ENCODE measurements at regions not wholly inside any gene's neighbourhood (a gene's known extent, or its start where the extent isn't known, plus 50 kb on each side); places are given as distances from the start of the nearest gene placed in this dataset.

- no peak for DNase-seq
- TF ChIP-seq CTCF (IDR thresholded peaks at IDR 0.05): no peak
- H3K36me3 ChIP-seq (replicated peaks in 1 of 2; ENCODE audit: control insufficient read depth in 1 of 2, insufficient read depth in 2 of 2, low read length in 2 of 2): no peaks in the 10 kb centered on the region
- H2AFZ ChIP-seq (ENCODE audit: insufficient read depth, low read depth, low read length, poor library complexity, severe bottlenecking): no peak overlapping the region
- H3K4me1 ChIP-seq (ENCODE audit: control insufficient read depth in 1 of 2, insufficient read depth in 2 of 2, low read length in 2 of 2): no peaks in the 10 kb centered on the region
- 80% methylated on average over 3 of the region's 3 CpGs for WGBS (ENCODE audit: insufficient coverage)
- intact Hi-C loops (cut with micrococcal nuclease): no loop called here
- no peaks in the 10 kb centered on the region for H3K36me3 Mint-ChIP-seq
- H3K27me3 Mint-ChIP-seq (ENCODE audit: low read depth in 3 of 3): peaks cover 2 to 8% (median 4%) of the 10 kb centered on the region in 3 donors
- no peak overlapping the region for H3K9ac ChIP-seq (ENCODE audit: insufficient read depth, low read length, poor library complexity, severe bottlenecking)
- H3K27me3 ChIP-seq (ENCODE audit: control insufficient read depth in 2 of 2, insufficient read depth in 2 of 2, low read length in 2 of 2): no peaks in the 10 kb centered on the region
- H3K4me3 Mint-ChIP-seq: no peak overlapping the region
- no peak overlapping the region for H3K4me3 ChIP-seq (replicated peaks in 1 of 3; ENCODE audit: low read depth in 2 of 3, low read length in 3 of 3)
- no peak overlapping the region for H3K27ac ChIP-seq (ENCODE audit: low read depth in 1 of 2, low read length in 2 of 2)
- peaks cover 0 to 4% (median 0%) of the 10 kb centered on the region in 7 donors for H3K9me3 Mint-ChIP-seq
- H3K9me3 ChIP-seq (replicated peaks in 1 of 2; ENCODE audit: control insufficient read depth in 1 of 2, insufficient read depth in 1 of 2, low read length in 2 of 2): no peaks in the 10 kb centered on the region
- no peaks in the 10 kb centered on the region for H3K79me2 ChIP-seq (ENCODE audit: insufficient read depth, low read length)
- H3K4me2 ChIP-seq (replicated peaks; ENCODE audit: extremely low read depth, low read length, poor library complexity, severe bottlenecking): no peak overlapping the region
- no peaks in the 10 kb centered on the region for H4K20me1 ChIP-seq (ENCODE audit: insufficient read depth, low read length)
- no peak overlapping the region for H3K27ac Mint-ChIP-seq
- H3K4me1 Mint-ChIP-seq: no peaks in the 10 kb centered on the region
Observed at GRCh38 chr2:45305599-45305998, 296.3 kb upstream of the SIX2 start.

GRCh38 chr2:45303417-45304202 lies 294.4 kb upstream of the SIX2 start:
- no peaks in the 10 kb centered on the region for H4K20me1 ChIP-seq (ENCODE audit: insufficient read depth, low read length)
- WGBS (ENCODE audit: insufficient coverage): 79% methylated on average over 4 of the region's 5 CpGs
- no peak overlapping the region for H3K4me3 ChIP-seq (replicated peaks in 1 of 3; ENCODE audit: low read depth in 2 of 3, low read length in 3 of 3)
- H3K4me1 Mint-ChIP-seq: no peaks in the 10 kb centered on the region
- no peak overlapping the region for H2AFZ ChIP-seq (ENCODE audit: insufficient read depth, low read depth, low read length, poor library complexity, severe bottlenecking)
- H3K9me3 ChIP-seq (replicated peaks in 1 of 2; ENCODE audit: control insufficient read depth in 1 of 2, insufficient read depth in 1 of 2, low read length in 2 of 2): no peaks in the 10 kb centered on the region
- no peak overlapping the region for H3K4me2 ChIP-seq (replicated peaks; ENCODE audit: extremely low read depth, low read length, poor library complexity, severe bottlenecking)
- H3K27ac Mint-ChIP-seq: peak overlapping the region in 1 of 7 donors; percentile 7
- intact Hi-C loops (cut with micrococcal nuclease): no loop called here
- H3K9me3 Mint-ChIP-seq: peaks cover 0 to 4% (median 0%) of the 10 kb centered on the region in 7 donors
- no peak overlapping the region for H3K9ac ChIP-seq (ENCODE audit: insufficient read depth, low read length, poor library complexity, severe bottlenecking)
- no peaks in the 10 kb centered on the region for H3K36me3 ChIP-seq (replicated peaks in 1 of 2; ENCODE audit: control insufficient read depth in 1 of 2, insufficient read depth in 2 of 2, low read length in 2 of 2)
- H3K4me3 Mint-ChIP-seq: no peak overlapping the region
- no peaks in the 10 kb centered on the region for H3K27me3 ChIP-seq (ENCODE audit: control insufficient read depth in 2 of 2, insufficient read depth in 2 of 2, low read length in 2 of 2)
- no peak for DNase-seq
- no peak overlapping the region for H3K27ac ChIP-seq (ENCODE audit: low read depth in 1 of 2, low read length in 2 of 2)
- no peak for TF ChIP-seq CTCF (IDR thresholded peaks at IDR 0.05)
- no peaks in the 10 kb centered on the region for H3K79me2 ChIP-seq (ENCODE audit: insufficient read depth, low read length)
- H3K4me1 ChIP-seq (ENCODE audit: control insufficient read depth in 1 of 2, insufficient read depth in 2 of 2, low read length in 2 of 2): no peaks in the 10 kb centered on the region
- H3K36me3 Mint-ChIP-seq: no peaks in the 10 kb centered on the region
- peaks cover 2 to 6% (median 4%) of the 10 kb centered on the region in 3 donors for H3K27me3 Mint-ChIP-seq (ENCODE audit: low read depth in 3 of 3)

Measured in CD14-positive monocyte (primary cell).